DMS153 (cell line): ENCODE measurements at regions not wholly inside any gene's neighbourhood (a gene's known extent, or its start where the extent isn't known, plus 50 kb on each side); places are given as distances from the start of the nearest gene placed in this dataset.

Source experiments
- DNase-seq: peaks from one replicate; lab custom pipeline; 2025; lab: John Stamatoyannopoulos, UW

- no peak for DNase-seq
These were observed 763.4 kb downstream of the LRFN5 start for GRCh38 chr14:42370056-42370455.

- no peak for DNase-seq
These were observed 761.6 kb downstream of the LRFN5 start for GRCh38 chr14:42368234-42368633.

GRCh38 chr14:42353315-42353714, 746.6 kb downstream of the LRFN5 start:
- no peak for DNase-seq

DNA sequence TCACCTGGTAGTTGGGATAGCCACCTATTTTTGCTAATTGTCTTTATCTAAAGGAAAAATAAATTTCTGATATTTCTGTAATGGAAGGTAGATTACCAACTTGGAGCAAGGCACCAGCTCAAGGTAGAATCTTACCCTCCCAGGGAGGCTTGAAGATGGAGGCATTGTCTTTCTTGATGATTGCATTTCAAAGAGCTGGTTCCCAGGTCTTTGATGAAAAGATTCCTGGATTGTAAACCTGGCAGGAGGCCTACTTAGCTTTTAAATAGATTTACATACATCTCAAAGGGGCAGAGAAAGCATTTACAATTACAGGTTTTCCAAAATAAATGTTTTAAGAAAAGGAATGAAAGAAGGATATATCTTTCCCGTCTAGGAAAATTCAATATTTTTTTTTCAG, 729.2 kb downstream of the LRFN5 start:
- no peak for DNase-seq

DNA sequence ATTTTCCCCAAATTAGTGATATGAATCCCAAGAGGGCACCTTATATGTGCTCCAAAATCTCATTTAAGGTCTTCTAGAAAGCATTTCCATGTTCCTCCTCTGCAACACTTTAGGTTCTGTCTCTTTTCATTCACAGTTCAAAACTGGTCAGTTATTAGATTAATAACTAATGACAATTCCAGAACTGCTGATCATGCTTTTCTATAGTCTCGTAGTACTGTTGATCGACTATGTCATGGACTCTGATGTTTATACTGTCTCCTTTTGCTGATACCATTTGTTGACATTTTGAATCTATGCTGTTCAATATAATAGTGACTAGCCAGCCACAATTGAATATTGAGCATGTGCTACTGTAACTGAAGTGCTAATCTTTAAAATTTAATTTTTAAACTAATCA, 728.3 kb downstream of the LRFN5 start:
- DNase-seq, result no peak

DNA sequence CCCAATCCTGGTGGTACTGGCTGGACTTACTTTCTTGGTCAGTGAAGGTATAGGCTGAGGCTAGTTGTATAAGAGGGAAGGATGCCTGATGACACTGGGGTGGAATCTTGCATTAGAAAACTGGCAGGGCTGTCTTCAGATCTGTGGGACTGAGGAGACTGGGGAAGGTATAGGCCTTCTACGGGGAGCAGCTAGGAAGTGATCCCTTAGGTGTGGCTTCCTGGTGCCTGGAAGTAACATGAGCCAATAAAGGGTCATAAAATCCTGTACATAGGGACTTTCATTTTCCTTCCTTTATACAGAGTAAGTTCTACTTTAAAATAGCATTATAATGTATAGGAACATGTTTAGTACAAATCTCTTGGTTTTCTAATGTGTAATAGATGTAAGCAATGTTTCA, 716.8 kb downstream of the LRFN5 start:
- DNase-seq, result no peak

- DNase-seq, result no peak
These were observed 716.0 kb downstream of the LRFN5 start for GRCh38 chr14:42322531-42323284.

DNA sequence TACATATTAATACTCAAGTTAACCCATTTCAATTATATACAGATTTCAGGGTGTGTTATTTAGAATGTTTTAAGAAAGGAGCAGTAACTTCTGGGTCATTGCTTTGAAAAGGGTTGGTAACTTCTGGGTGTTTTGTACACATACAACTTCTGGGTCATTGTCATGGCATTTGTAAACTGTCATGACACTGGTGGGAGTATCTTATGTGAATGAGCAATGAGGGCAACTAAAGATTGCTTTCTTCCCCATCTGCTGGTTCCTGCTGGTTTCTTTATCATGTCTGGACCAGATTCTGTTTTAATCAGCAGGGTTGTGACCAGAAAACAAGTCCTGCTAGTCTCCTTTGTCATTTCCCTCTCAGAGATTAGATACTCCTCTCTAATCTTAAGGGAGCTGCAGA, 713.3 kb downstream of the LRFN5 start:
- no peak for DNase-seq

GRCh38 chr14:42316693-42317092, 710.0 kb downstream of the LRFN5 start:
- DNase-seq, result no peak

GRCh38 chr14:42311876-42312275, 705.2 kb downstream of the LRFN5 start:
- DNase-seq, result no peak

GRCh38 chr14:42307239-42307825, 700.7 kb downstream of the LRFN5 start:
- DNase-seq, result no peak

DNA sequence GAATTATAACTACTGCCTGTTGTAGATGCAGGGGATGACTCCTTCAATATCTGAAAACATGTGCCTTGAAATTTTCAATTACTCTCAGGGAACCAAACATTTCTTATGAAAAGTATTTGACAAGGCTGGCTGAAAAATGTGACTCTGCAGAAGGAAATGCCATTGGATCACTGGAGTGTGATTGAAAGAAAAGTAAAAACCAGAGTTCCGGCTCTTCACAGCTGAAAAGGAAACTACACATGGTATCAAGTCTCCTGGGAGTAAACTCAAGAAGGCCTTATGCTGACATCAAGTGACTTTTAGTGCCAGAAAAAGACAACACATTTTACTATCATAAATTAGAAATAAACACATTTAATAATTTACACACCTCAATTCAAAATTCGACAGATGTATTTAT, 693.0 kb downstream of the LRFN5 start:
- no peak for DNase-seq

GRCh38 chr14:42293180-42293579, 686.5 kb downstream of the LRFN5 start:
- DNase-seq, result no peak

- no peak for DNase-seq
These were observed 671.2 kb downstream of the LRFN5 start for GRCh38 chr14:42277840-42278239.

DNA sequence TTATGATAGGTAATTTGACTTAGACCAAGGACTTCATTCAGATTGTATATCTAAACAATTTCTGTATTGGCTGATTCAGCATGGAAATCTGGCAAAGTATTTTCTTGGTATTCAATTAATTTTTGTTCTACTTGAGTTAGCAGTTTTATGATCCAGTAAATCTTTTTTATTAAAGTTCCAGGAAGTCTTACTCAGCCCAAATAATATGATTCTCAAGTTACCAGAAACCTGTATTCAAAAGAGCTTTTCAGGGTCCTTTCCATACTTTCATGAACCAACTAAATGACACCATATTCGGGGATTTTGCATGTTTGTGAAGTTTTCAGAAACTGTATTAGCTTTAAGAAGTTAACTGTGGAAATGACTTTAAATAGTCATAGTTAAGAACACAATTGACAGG, 662.6 kb downstream of the LRFN5 start:
- DNase-seq, result no peak

GRCh38 chr14:42248131-42248530, 641.5 kb downstream of the LRFN5 start:
- no peak for DNase-seq

GRCh38 chr14:42241101-42241500, 634.4 kb downstream of the LRFN5 start:
- no peak for DNase-seq

DNA sequence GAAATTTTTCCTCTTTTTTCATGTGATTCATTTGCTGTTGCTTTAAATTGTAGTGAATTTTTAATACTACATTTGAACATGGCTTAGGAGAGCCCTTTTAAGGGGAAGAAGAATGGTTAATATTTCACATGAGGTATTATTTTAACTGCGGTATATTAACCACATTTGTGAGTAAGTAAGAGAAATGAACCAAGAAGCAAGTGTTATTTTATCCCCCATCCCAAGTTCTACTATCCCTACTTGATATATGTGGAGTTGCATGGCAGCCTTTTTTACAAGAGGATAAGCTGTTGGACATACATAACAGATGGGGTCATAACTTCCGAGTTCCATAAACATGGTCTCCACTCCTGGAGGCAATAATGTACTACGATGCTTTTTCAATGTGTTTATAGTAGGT, 623.3 kb downstream of the LRFN5 start:
- no peak for DNase-seq

GRCh38 chr14:42229294-42229693, 622.6 kb downstream of the LRFN5 start:
- no peak for DNase-seq

DNA sequence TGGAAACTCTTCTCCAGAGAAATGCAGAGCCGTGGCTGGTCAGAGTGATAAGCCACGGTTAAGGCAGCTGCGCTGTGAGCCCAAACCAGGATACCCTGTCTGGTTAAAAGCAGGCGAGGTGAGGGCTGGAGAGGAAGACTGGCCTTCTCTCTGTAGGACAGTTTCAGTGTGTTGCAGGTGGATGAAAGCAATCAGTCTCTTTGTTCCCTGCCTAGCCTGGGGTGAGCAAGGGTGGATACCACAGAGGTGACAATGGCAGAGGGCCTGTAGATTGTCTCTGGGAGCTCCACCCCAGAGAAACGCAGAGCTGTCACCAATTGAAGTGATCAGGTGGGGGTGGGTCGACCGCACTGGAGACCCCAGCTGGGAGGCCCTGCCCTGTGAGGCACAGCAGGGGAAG, 621.9 kb downstream of the LRFN5 start:
- DNase-seq, result no peak

- DNase-seq, result peak; percentile 43
These were observed 617.6 kb downstream of the LRFN5 start for GRCh38 chr14:42224053-42224888.

DNA sequence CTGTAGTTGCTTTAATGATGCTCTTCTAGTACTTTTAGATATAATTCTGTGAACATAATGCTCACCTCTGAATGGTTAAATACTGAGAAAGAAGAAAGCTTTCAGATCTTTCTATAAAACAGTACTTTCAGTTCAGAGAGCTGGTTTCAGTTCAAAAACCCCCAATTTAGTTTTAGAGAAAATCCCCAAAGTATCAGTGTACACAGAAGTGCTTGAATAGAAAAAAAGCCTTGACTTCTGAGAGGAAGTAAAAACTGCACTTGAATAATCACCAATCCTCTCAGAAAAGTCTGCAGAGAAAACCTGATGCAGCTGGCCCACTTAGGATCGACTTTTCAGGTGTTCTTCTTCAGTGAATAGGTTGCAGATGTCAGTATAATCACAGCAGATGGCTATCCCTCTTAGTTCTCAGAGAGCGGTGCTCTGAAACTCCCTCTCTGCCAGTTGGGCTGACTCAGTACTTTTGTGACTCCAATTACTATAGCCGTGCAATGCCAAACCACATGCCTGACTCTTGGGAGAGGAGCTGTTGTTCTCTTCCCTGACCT, 616.3 kb downstream of the LRFN5 start:
- DNase-seq, result peak; percentile 86

- DNase-seq, result no peak
These were observed 608.4 kb downstream of the LRFN5 start for GRCh38 chr14:42214981-42215491.
